ENCODE measurements at regions not wholly inside any gene's neighbourhood (a gene's known extent, or its start where the extent isn't known, plus 50 kb on each side); places are given as distances from the start of the nearest gene placed in this dataset.
"Not testable (repeated sequence)": the region's sequence is repeated elsewhere in the genome, so short reads cannot be mapped to it uniquely, and the experiment has no call there.

- no peak overlapping the region for H3K27ac ChIP-seq
- H3K4me1 ChIP-seq: no peaks in the 10 kb centered on the region
- in situ Hi-C loops (cut with MboI; ENCODE audit: low pct_ligation_motif_present in 1 of 4, low pct_unique_long_range_greater_than_20kb in 1 of 4, low sequenced_read_pairs in 3 of 4) (no loop called here), intact Hi-C loops (cut with DNase I; ENCODE audit: low total_unique reads) (no loop called here)
- no peaks in the 10 kb centered on the region for H3K9me3 ChIP-seq
- H3K27me3 ChIP-seq: no peaks in the 10 kb centered on the region
- no peak for DNase-seq
- no peak for TF ChIP-seq POLR2A (IDR thresholded peaks at IDR 0.05)
- TF ChIP-seq POLR2AphosphoS5 (IDR thresholded peaks at IDR 0.05): no peak
- TF ChIP-seq EP300 (IDR thresholded peaks at IDR 0.05; ENCODE audit: low read depth): no peak
- no peaks in the 10 kb centered on the region for H3K36me3 ChIP-seq
- 50% methylated on average over 2 of the region's 2 CpGs; no CpG with 5 or more reads in 1 of the 2 donors for WGBS, 2 donors (ENCODE audit: low coverage in 1 of 2)
- H3K4me3 ChIP-seq: no peak overlapping the region
These were observed 166.2 kb downstream of the TRIM43 start for GRCh38 chr2:95757988-95758387.

- in situ Hi-C loops (cut with MboI; ENCODE audit: low pct_ligation_motif_present in 1 of 4, low pct_unique_long_range_greater_than_20kb in 1 of 4, low sequenced_read_pairs in 3 of 4): no loop called here
- no peak for DNase-seq
- no peaks in the 10 kb centered on the region for H3K9me3 ChIP-seq
- no peak overlapping the region for H3K27ac ChIP-seq
- TF ChIP-seq EP300 (IDR thresholded peaks at IDR 0.05; ENCODE audit: low read depth) (no peak), POLR2A (IDR thresholded peaks at IDR 0.05) (no peak), CTCF (IDR thresholded peaks at IDR 0.05) (no peak), POLR2AphosphoS5 (IDR thresholded peaks at IDR 0.05) (no peak)
- no peak overlapping the region for H3K4me3 ChIP-seq
- H3K27me3 ChIP-seq: no peaks in the 10 kb centered on the region
- H3K36me3 ChIP-seq: no peaks in the 10 kb centered on the region
- H3K4me1 ChIP-seq: no peaks in the 10 kb centered on the region
- intact Hi-C loops (cut with DNase I; ENCODE audit: low total_unique reads): no loop called here
- WGBS, 2 donors (ENCODE audit: low coverage in 1 of 2): 87 to 90% methylated on average over 4 of the region's 4 CpGs
These were observed 167.9 kb downstream of the TRIM43 start for GRCh38 chr2:95759481-95760246.

GRCh38 chr2:95760806-95761525, 169.2 kb downstream of the TRIM43 start:
- 73% methylated on average over 11 of the region's 11 CpGs; no CpG with 5 or more reads in 1 of the 2 donors for WGBS, 2 donors (ENCODE audit: low coverage in 1 of 2)
- no peaks in the 10 kb centered on the region for H3K4me1 ChIP-seq
- TF ChIP-seq POLR2A (IDR thresholded peaks at IDR 0.05) (no peak), EP300 (IDR thresholded peaks at IDR 0.05; ENCODE audit: low read depth) (no peak), POLR2AphosphoS5 (IDR thresholded peaks at IDR 0.05) (no peak), CTCF (IDR thresholded peaks at IDR 0.05) (no peak)
- no peak overlapping the region for H3K4me3 ChIP-seq
- DNase-seq: no peak
- no peaks in the 10 kb centered on the region for H3K36me3 ChIP-seq
- H3K9me3 ChIP-seq: no peaks in the 10 kb centered on the region
- in situ Hi-C loops (cut with MboI; ENCODE audit: low pct_ligation_motif_present in 1 of 4, low pct_unique_long_range_greater_than_20kb in 1 of 4, low sequenced_read_pairs in 3 of 4): no loop called here
- H3K27me3 ChIP-seq: no peaks in the 10 kb centered on the region
- intact Hi-C loops (cut with DNase I; ENCODE audit: low total_unique reads): no loop called here
- H3K27ac ChIP-seq: no peak overlapping the region

DNA sequence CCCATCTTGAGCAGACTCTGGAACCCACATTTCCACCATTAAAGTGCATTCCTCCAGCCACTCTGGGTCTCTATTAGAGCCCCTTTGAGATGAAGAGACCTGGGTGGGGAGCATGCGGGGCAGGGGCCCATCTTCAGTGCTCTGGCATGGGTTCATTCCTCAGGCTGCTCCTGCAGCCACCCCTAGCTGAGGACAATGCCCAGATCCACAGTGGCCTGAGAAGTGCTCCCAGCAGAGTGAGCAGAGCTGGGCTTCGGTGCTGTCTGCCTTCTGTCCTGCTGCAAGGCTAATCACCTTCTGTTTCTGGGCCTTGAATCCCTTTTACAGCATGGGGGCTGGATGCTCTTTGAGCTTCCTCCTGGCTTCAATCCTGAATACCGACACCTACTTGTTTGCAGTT, 169.8 kb downstream of the TRIM43 start:
- intact Hi-C loops (cut with DNase I; ENCODE audit: low total_unique reads): no loop called here
- WGBS, 2 donors (ENCODE audit: low coverage in 1 of 2): 70% methylated on average over 3 of the region's 3 CpGs; no CpG with 5 or more reads in 1 of the 2 donors
- no peak for TF ChIP-seq POLR2A (IDR thresholded peaks at IDR 0.05)
- no peak for TF ChIP-seq EP300 (IDR thresholded peaks at IDR 0.05; ENCODE audit: low read depth)
- no peak for TF ChIP-seq CTCF (IDR thresholded peaks at IDR 0.05)
- no peak for TF ChIP-seq POLR2AphosphoS5 (IDR thresholded peaks at IDR 0.05)
- Histone ChIP-seq H3K27me3 (no peaks in the 10 kb centered on the region), H3K36me3 (no peaks in the 10 kb centered on the region), H3K4me1 (no peaks in the 10 kb centered on the region), H3K27ac (no peak overlapping the region), H3K9me3 (no peaks in the 10 kb centered on the region), H3K4me3 (no peak overlapping the region)
- DNase-seq: no peak
- in situ Hi-C loops (cut with MboI; ENCODE audit: low pct_ligation_motif_present in 1 of 4, low pct_unique_long_range_greater_than_20kb in 1 of 4, low sequenced_read_pairs in 3 of 4): no loop called here

DNA sequence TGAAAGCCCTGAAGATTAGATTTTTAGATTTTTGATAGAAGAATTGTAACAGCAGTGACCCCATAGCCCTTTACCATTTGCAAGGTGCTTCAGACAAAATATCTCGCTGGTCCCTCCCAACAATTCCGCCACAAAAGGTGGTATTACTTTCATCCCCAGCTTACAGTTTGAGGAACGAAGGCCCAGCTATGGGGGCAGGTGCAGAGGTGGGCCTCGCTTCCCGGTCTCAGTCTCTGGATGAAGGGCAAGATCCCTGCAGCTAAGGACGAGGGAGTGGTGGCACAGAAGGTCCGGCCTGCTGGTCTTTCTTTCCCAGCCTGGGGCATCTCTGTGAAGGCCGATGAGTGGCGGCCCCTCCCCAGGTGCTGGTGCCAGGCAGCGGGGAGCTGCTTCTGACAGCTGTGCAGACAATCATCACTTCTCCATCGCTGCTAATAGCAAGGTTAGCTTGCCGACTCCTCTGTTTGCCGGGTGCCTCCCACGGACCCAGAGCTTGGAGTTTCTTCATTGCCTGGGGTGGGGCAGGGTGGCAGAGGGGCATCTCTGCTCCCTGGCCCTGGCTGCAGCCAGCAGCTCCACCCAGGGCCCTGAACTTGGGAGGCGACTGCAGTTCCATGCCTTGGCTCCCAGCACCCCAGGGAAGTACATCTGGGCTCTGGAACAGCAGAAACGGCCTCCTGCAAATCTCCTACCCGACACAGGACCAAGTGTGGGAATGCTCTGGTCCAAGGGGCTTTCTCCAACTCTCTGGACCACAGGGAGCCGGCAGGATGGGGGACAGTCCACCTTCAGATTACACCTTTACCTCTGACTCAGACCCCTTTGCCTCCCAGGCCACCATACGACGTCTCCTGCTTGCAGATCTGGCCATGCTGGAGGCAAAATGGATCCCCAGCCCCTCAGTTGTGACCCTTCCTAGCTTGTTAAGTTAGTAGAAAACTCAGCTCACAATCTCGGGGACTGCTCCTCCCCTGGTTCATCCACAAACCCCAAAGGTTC, 170.5 kb downstream of the TRIM43 start:
- H3K4me1 ChIP-seq; H3K9me3 ChIP-seq; H3K27ac ChIP-seq; H3K27me3 ChIP-seq; H3K36me3 ChIP-seq; intact Hi-C loops (cut with DNase I; ENCODE audit: low total_unique reads); DNase-seq; in situ Hi-C loops (cut with MboI; ENCODE audit: low pct_ligation_motif_present in 1 of 4, low pct_unique_long_range_greater_than_20kb in 1 of 4, low sequenced_read_pairs in 3 of 4); H3K4me3 ChIP-seq: not testable (repeated sequence)
- WGBS, 2 donors (ENCODE audit: low coverage in 1 of 2): 81 to 84% methylated on average over 5 to 20 of the region's 21 CpGs

- H3K27me3 ChIP-seq; H3K36me3 ChIP-seq; intact Hi-C loops (cut with DNase I; ENCODE audit: low total_unique reads); H3K9me3 ChIP-seq; H3K4me3 ChIP-seq; in situ Hi-C loops (cut with MboI; ENCODE audit: low pct_ligation_motif_present in 1 of 4, low pct_unique_long_range_greater_than_20kb in 1 of 4, low sequenced_read_pairs in 3 of 4); DNase-seq; H3K27ac ChIP-seq; H3K4me1 ChIP-seq: not testable (repeated sequence)
- 71% methylated on average over 6 of the region's 6 CpGs; no CpG with 5 or more reads in 1 of the 2 donors for WGBS, 2 donors (ENCODE audit: low coverage in 1 of 2)
These were observed 171.3 kb downstream of the TRIM43 start for GRCh38 chr2:95763074-95763473.

All from transverse colon (tissue), 4 donors.